ENCODE measurements at regions not wholly inside any gene's neighbourhood (a gene's known extent, or its start where the extent isn't known, plus 50 kb on each side); places are given as distances from the start of the nearest gene placed in this dataset. TPM values are rescaled to one million over a fixed set of nuclear protein-coding genes. Genes with fewer than 3 reads are reported as not detected.

GRCh38 chr3:105315144-105315543, 51.6 kb upstream of the ALCAM start:
- Histone ChIP-seq H3K9me3 (no peaks in the 10 kb centered on the region), H3K27me3 (no peaks in the 10 kb centered on the region), H3K4me3 (no peak overlapping the region), H3K4me1 (no peaks in the 10 kb centered on the region), H3K36me3 (no peaks in the 10 kb centered on the region), H3K27ac (no peak overlapping the region)
- ATAC-seq (no peak), DNase-seq (no peak)
- TF ChIP-seq CTCF (IDR thresholded peaks at IDR 0.05) = no peak
- intact Hi-C loops (cut with DNase I) = no loop called here

GRCh38 chr3:105315815-105316214, 50.9 kb upstream of the ALCAM start:
- Histone ChIP-seq H3K4me3 (no peak overlapping the region), H3K9me3 (no peaks in the 10 kb centered on the region), H3K27ac (peak overlapping the region; percentile 33), H3K27me3 (no peaks in the 10 kb centered on the region), H3K36me3 (no peaks in the 10 kb centered on the region), H3K4me1 (no peaks in the 10 kb centered on the region)
- no peak for DNase-seq
- intact Hi-C loops (cut with DNase I) = no loop called here
- TF ChIP-seq CTCF (IDR thresholded peaks at IDR 0.05) = no peak
- ATAC-seq = no peak

GRCh38 chr3:105316331-105316730, 50.4 kb upstream of the ALCAM start:
- H3K4me3 ChIP-seq = no peak overlapping the region
- no peaks in the 10 kb centered on the region for H3K36me3 ChIP-seq
- H3K4me1 ChIP-seq = no peaks in the 10 kb centered on the region
- intact Hi-C loops (cut with DNase I) = no loop called here
- TF ChIP-seq CTCF (IDR thresholded peaks at IDR 0.05) = no peak
- DNase-seq = no peak
- no peaks in the 10 kb centered on the region for H3K27me3 ChIP-seq
- peak overlapping the region; percentile 33 for H3K27ac ChIP-seq
- no peaks in the 10 kb centered on the region for H3K9me3 ChIP-seq
- peak; percentile 57 for ATAC-seq

Small RNA genes in the stretch of these regions (microRNA-seq; reads per million reads assigned to microRNA genes)
- gene MIR548AB (ENCODE audit: borderline microRNAs expressed) = not detected

All from upper lobe of right lung (tissue), 1 donor.